Neuronal stem cell (in vitro differentiated cells): ENCODE measurements at regions not wholly inside any gene's neighbourhood (a gene's known extent, or its start where the extent isn't known, plus 50 kb on each side); places are given as distances from the start of the nearest gene placed in this dataset.

Experiments
- DNase-seq: peaks from one replicate; pipeline ENCODE4 v3.0.0-alpha.2; 2013; ENCODE audit warnings: low spot score
- H2AFZ ChIP-seq: one replicate; pipeline ENCODE4 v1.6.1; 2013; ENCODE audit warnings: mild to moderate bottlenecking, low read length, inconsistent platforms
- H2AK5ac ChIP-seq: 2 replicates; pipeline ENCODE4 v1.6.1; 2013; ENCODE audit warnings: low read depth, mild to moderate bottlenecking, inconsistent platforms, low read length, moderate library complexity, mixed read lengths
- H2BK120ac ChIP-seq: 2 replicates; pipeline ENCODE4 v1.6.1; 2013; ENCODE audit warnings: low read depth, mild to moderate bottlenecking, inconsistent platforms, low read length, moderate library complexity, mixed read lengths
- H2BK12ac ChIP-seq: one replicate; pipeline ENCODE4 v1.6.1; 2013; ENCODE audit warnings: low read length, inconsistent platforms
- H2BK15ac ChIP-seq: 2 replicates; pipeline ENCODE4 v1.6.1; 2013; ENCODE audit warnings: mild to moderate bottlenecking, low read length, inconsistent platforms, mixed read lengths
- H2BK5ac ChIP-seq: one replicate; pipeline ENCODE4 v1.6.1; 2013; ENCODE audit warnings: inconsistent platforms, mild to moderate bottlenecking, low read length, moderate library complexity
- H3K14ac ChIP-seq: one replicate; pipeline ENCODE4 v1.6.1; 2013; ENCODE audit warnings: low read length, inconsistent platforms
- H3K18ac ChIP-seq: 2 replicates; pipeline ENCODE4 v1.6.1; 2013; ENCODE audit warnings: low read length, inconsistent platforms
- H3K23ac ChIP-seq: 2 replicates; pipeline ENCODE4 v1.6.1; 2013; ENCODE audit warnings: low read depth, mild to moderate bottlenecking, mixed read lengths, low read length, inconsistent platforms; ENCODE audit not compliant: poor library complexity
- H3K27ac ChIP-seq: replicated peaks from 3 replicates; pipeline ENCODE4 v1.5.1; 2013; ENCODE audit warnings: low read length, inconsistent platforms
- H3K27me3 ChIP-seq, 3 experiments: 2 replicates each; pipeline ENCODE4 v1.6.1; 2013; ENCODE audit warnings: low read length in 3 of 3, mild to moderate bottlenecking in 2 of 3, inconsistent platforms in 1 of 3, low read depth in 1 of 3, mixed read lengths in 1 of 3, moderate library complexity in 1 of 3; ENCODE audit not compliant: control insufficient read depth in 3 of 3, insufficient read depth in 3 of 3
- H3K36me3 ChIP-seq, 2 donors: replicated peaks in 1 of 2; 2 replicates each; pipeline ENCODE4 v1.6.1; 2013; ENCODE audit warnings: low read length in 2 of 2; ENCODE audit not compliant: control insufficient read depth in 2 of 2, insufficient read depth in 2 of 2
- H3K4ac ChIP-seq: 2 replicates; pipeline ENCODE4 v1.6.1; 2013; ENCODE audit warnings: inconsistent platforms, mild to moderate bottlenecking, low read length, moderate library complexity
- H3K4me1 ChIP-seq, 2 donors: 1 replicate in 1 of 2; 2 replicates in 1 of 2; pipeline ENCODE4 v1.6.1; 2013; ENCODE audit warnings: low read length in 2 of 2, low read depth in 1 of 2; ENCODE audit not compliant: control insufficient read depth in 2 of 2, insufficient read depth in 1 of 2
- H3K4me2 ChIP-seq: one replicate; pipeline ENCODE4 v1.6.1; 2013; ENCODE audit warnings: mild to moderate bottlenecking, low read length, inconsistent platforms; ENCODE audit not compliant: insufficient read depth, poor library complexity, severe bottlenecking
- H3K4me3 ChIP-seq, 2 donors: 2 replicates each; pipeline ENCODE4 v1.5.1; 2013; ENCODE audit warnings: low read length in 2 of 2, mild to moderate bottlenecking in 2 of 2, inconsistent platforms in 1 of 2, moderate library complexity in 1 of 2
- H3K79me1 ChIP-seq: one replicate; pipeline ENCODE4 v1.6.1; 2013; ENCODE audit warnings: low read depth, mild to moderate bottlenecking, inconsistent platforms, low read length, moderate library complexity
- H3K9ac ChIP-seq: one replicate; pipeline ENCODE4 v1.6.1; 2013; ENCODE audit warnings: mild to moderate bottlenecking, low read depth, low read length, inconsistent platforms; ENCODE audit not compliant: poor library complexity
- H3K9me3 ChIP-seq, 2 donors: replicated peaks in 1 of 2; 2 replicates each; pipeline versions ENCODE3 to v1.6.1; 2013; ENCODE audit warnings: low read length in 2 of 2, mild to moderate bottlenecking in 2 of 2, inconsistent platforms in 1 of 2, low read depth in 1 of 2, mixed read lengths in 1 of 2, moderate library complexity in 1 of 2; ENCODE audit not compliant: control insufficient read depth in 2 of 2, insufficient read depth in 1 of 2
- H4K8ac ChIP-seq: one replicate; pipeline ENCODE4 v1.6.1; 2013; ENCODE audit warnings: low read depth, mild to moderate bottlenecking, inconsistent platforms, low read length, moderate library complexity
- H4K91ac ChIP-seq: one replicate; pipeline ENCODE4 v1.6.1; 2013; ENCODE audit warnings: low read length, low read depth, mild to moderate bottlenecking, inconsistent platforms; ENCODE audit not compliant: poor library complexity
- WGBS, 2 donors: extraction: QIAGEN DNeasy Blood & Tissue Kit; methylation state at CpG; one replicate each; pipeline ENCODE4 v1.1.7; 2013; ENCODE audit warnings: missing lambda C conversion rate in 2 of 2, mixed read lengths in 1 of 2; ENCODE audit not compliant: insufficient read length in 2 of 2, insufficient replicate concordance in 1 of 2; ENCODE audit errors: extremely low coverage in 2 of 2; 5-methylcytosine and 5-hydroxymethylcytosine counted together

DNA sequence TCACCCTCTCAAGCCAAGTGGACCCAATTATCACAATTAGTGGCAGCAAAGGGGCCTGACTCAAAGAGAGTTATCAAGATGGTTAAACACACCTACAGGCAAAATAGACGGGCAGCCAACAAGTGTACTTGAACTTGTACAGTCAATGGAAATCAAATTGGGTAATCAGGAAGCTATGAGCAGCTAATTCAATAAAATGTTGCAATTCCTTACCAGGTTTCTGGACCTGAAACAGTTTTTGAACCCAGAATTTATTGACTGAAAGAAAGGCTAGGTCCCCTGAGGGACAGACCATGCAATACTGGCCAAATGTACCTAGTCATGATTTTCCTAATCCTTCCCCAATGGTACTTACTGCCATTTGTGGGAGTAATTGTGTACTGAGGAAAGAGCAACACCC, 679.8 kb downstream of the EPM2A start:
- H3K4me3 ChIP-seq, result no peak overlapping the region
- no peak overlapping the region for H3K9ac ChIP-seq
- no peak overlapping the region for H2BK12ac ChIP-seq
- no peak overlapping the region for H3K23ac ChIP-seq
- H3K4me2 ChIP-seq, result no peak overlapping the region
- no peak overlapping the region for H4K91ac ChIP-seq
- no peaks in the 10 kb centered on the region for H3K27me3 ChIP-seq
- no peaks in the 10 kb centered on the region for H3K9me3 ChIP-seq
- no peaks in the 10 kb centered on the region for H3K36me3 ChIP-seq
- H2AFZ ChIP-seq, result no peak overlapping the region
- H3K18ac ChIP-seq, result no peak overlapping the region
- no CpG with 5 or more reads among the region's 1 CpG for WGBS, 2 donors
- H3K14ac ChIP-seq, result no peak overlapping the region
- no peak overlapping the region for H2AK5ac ChIP-seq
- H3K4ac ChIP-seq, result no peak overlapping the region
- no peak overlapping the region for H3K27ac ChIP-seq
- H3K4me1 ChIP-seq, result no peaks in the 10 kb centered on the region
- H4K8ac ChIP-seq, result no peak overlapping the region
- no peak overlapping the region for H2BK120ac ChIP-seq
- H3K79me1 ChIP-seq, result no peaks in the 10 kb centered on the region
- H2BK5ac ChIP-seq, result no peak overlapping the region
- no peak for DNase-seq
- no peak overlapping the region for H2BK15ac ChIP-seq

GRCh38 chr6:145060714-145061113, 674.6 kb downstream of the EPM2A start:
- Histone ChIP-seq H2BK120ac (no peak overlapping the region), H2BK12ac (no peak overlapping the region), H3K4me1 (no peaks in the 10 kb centered on the region), H2AFZ (no peak overlapping the region), H3K79me1 (no peaks in the 10 kb centered on the region), H2BK15ac (no peak overlapping the region), H3K36me3 (no peaks in the 10 kb centered on the region), H3K9me3 (no peaks in the 10 kb centered on the region), H4K91ac (no peak overlapping the region), H3K27ac (no peak overlapping the region), H3K4ac (no peak overlapping the region), H3K4me2 (no peak overlapping the region), H3K4me3 (no peak overlapping the region), H3K18ac (no peak overlapping the region), H4K8ac (no peak overlapping the region), H3K9ac (no peak overlapping the region), H3K14ac (no peak overlapping the region), H2BK5ac (no peak overlapping the region), H3K27me3 (no peaks in the 10 kb centered on the region), H3K23ac (no peak overlapping the region), H2AK5ac (no peak overlapping the region)
- WGBS, 2 donors, result no CpG with 5 or more reads among the region's 1 CpG
- DNase-seq, result no peak

GRCh38 chr6:145063091-145063490, 672.2 kb downstream of the EPM2A start:
- no peak overlapping the region for H3K4me3 ChIP-seq
- no peak overlapping the region for H2AFZ ChIP-seq
- H4K8ac ChIP-seq, result no peak overlapping the region
- H3K36me3 ChIP-seq, result no peaks in the 10 kb centered on the region
- no peak overlapping the region for H4K91ac ChIP-seq
- H3K9ac ChIP-seq, result no peak overlapping the region
- no peak for DNase-seq
- no peak overlapping the region for H3K4ac ChIP-seq
- H3K4me2 ChIP-seq, result no peak overlapping the region
- H3K79me1 ChIP-seq, result no peaks in the 10 kb centered on the region
- H2BK5ac ChIP-seq, result no peak overlapping the region
- no peak overlapping the region for H3K27ac ChIP-seq
- H3K27me3 ChIP-seq, result no peaks in the 10 kb centered on the region
- H3K18ac ChIP-seq, result no peak overlapping the region
- no peak overlapping the region for H2AK5ac ChIP-seq
- no peak overlapping the region for H3K23ac ChIP-seq
- H3K4me1 ChIP-seq, result no peaks in the 10 kb centered on the region
- no peaks in the 10 kb centered on the region for H3K9me3 ChIP-seq
- no peak overlapping the region for H2BK12ac ChIP-seq
- H2BK120ac ChIP-seq, result no peak overlapping the region
- H2BK15ac ChIP-seq, result no peak overlapping the region
- H3K14ac ChIP-seq, result no peak overlapping the region

- no peak overlapping the region for H3K14ac ChIP-seq
- H2BK15ac ChIP-seq, result no peak overlapping the region
- no peak overlapping the region for H4K8ac ChIP-seq
- no peak overlapping the region for H3K9ac ChIP-seq
- H3K36me3 ChIP-seq, result no peaks in the 10 kb centered on the region
- H2BK120ac ChIP-seq, result no peak overlapping the region
- no peak overlapping the region for H2BK5ac ChIP-seq
- no peak overlapping the region for H2AK5ac ChIP-seq
- H3K79me1 ChIP-seq, result no peaks in the 10 kb centered on the region
- DNase-seq, result no peak
- H3K27me3 ChIP-seq, result no peaks in the 10 kb centered on the region
- no peak overlapping the region for H3K23ac ChIP-seq
- no peaks in the 10 kb centered on the region for H3K9me3 ChIP-seq
- no peak overlapping the region for H3K4me3 ChIP-seq
- no peak overlapping the region for H2BK12ac ChIP-seq
- no peak overlapping the region for H3K27ac ChIP-seq
- H4K91ac ChIP-seq, result no peak overlapping the region
- peaks cover 0 to 2% of the 10 kb centered on the region in 2 donors for H3K4me1 ChIP-seq
- no peak overlapping the region for H2AFZ ChIP-seq
- no peak overlapping the region for H3K4me2 ChIP-seq
- H3K4ac ChIP-seq, result no peak overlapping the region
- H3K18ac ChIP-seq, result no peak overlapping the region
Observed at GRCh38 chr6:145067430-145067829, 667.9 kb downstream of the EPM2A start.
